GM23248 (cell line): ENCODE measurements at regions not wholly inside any gene's neighbourhood (a gene's known extent, or its start where the extent isn't known, plus 50 kb on each side); places are given as distances from the start of the nearest gene placed in this dataset.

Experiments
- EZH2 ChIP-seq: fragments of 200-600 bp; sonication (generic); IDR thresholded peaks from 2 replicates; pipeline ENCODE4 v1.6.1; 2018; ENCODE audit warnings: antibody characterized with exemption, mild to moderate bottlenecking; ENCODE audit not compliant: insufficient read depth, poor library complexity, severe bottlenecking
- EZH2phosphoT487 ChIP-seq: fragments of 200-600 bp; sonication (generic); IDR thresholded peaks from 2 replicates; pipeline ENCODE4 v1.6.1; 2018; ENCODE audit warnings: antibody characterized with exemption, moderate library complexity, mild to moderate bottlenecking, low read depth; ENCODE audit not compliant: insufficient read depth

- TF ChIP-seq EZH2phosphoT487 (no peak), EZH2 (no peak)
These were observed 662.1 kb upstream of the FTMT start for GRCh38 chr5:121189342-121190305.
